ENCODE measurements at regions not wholly inside any gene's neighbourhood (a gene's known extent, or its start where the extent isn't known, plus 50 kb on each side); places are given as distances from the start of the nearest gene placed in this dataset.
"Not testable (repeated sequence)": the region's sequence is repeated elsewhere in the genome, so short reads cannot be mapped to it uniquely, and the experiment has no call there.

- H3K79me2 ChIP-seq (ENCODE audit: control insufficient read depth, insufficient read depth, low read length); H3K9me3 ChIP-seq (replicated peaks; ENCODE audit: control insufficient read depth, insufficient read depth, low read depth, low read length); in situ Hi-C loops (cut with MboI); H3K4me2 ChIP-seq (ENCODE audit: insufficient read depth, low read length); H3K27ac ChIP-seq (ENCODE audit: extremely low read depth, low read depth, low read length); H3K9me1 ChIP-seq (ENCODE audit: control insufficient read depth, insufficient read depth, low read length); BruUV-seq (replicated peaks); H3K27me3 ChIP-seq (ENCODE audit: control insufficient read depth in 2 of 2, insufficient read depth in 2 of 2, low read length in 2 of 2); H2AFZ ChIP-seq (ENCODE audit: low read depth, low read length); H3K4me3 ChIP-seq; H3K9ac ChIP-seq (ENCODE audit: insufficient read depth in 1 of 2, low read depth in 2 of 2, low read length in 2 of 2); H4K20me1 ChIP-seq (replicated peaks; ENCODE audit: control insufficient read depth, insufficient read depth, low read length); ATAC-seq; H3K4me1 ChIP-seq (replicated peaks in 1 of 2; ENCODE audit: control insufficient read depth in 2 of 2, insufficient read depth in 2 of 2, low read length in 2 of 2); intact Hi-C loops (cut with micrococcal nuclease); DNase-seq (ENCODE audit: extremely low read depth in 1 of 4, low spot score in 3 of 4); POLR2A ChIA-PET; H3K36me3 ChIP-seq (ENCODE audit: control insufficient read depth, insufficient read depth, low read length); CTCF ChIA-PET (ENCODE audit: low intra/inter-chr PET ratio); FAIRE-seq: not testable (repeated sequence)
- 0 out of 2 replicates have a peak, but pooled peaks have one; percentile 33 for TF ChIP-seq ZNF184 (CRISPR knock-in tag; IDR thresholded peaks at IDR 0.05)
- WGBS (ENCODE audit: insufficient coverage, low coverage, missing lambda C conversion rate), result 0% methylated on average over 3 of the region's 3 CpGs
Measured at GRCh38 chr1:242959397-242959796, 295.7 kb downstream of the CEP170 start.

GRCh38 chr1:242954945-242955344 lies 300.1 kb downstream of the CEP170 start:
- H4K20me1 ChIP-seq (replicated peaks; ENCODE audit: control insufficient read depth, insufficient read depth, low read length); H2AFZ ChIP-seq (ENCODE audit: low read depth, low read length); H3K27me3 ChIP-seq (ENCODE audit: control insufficient read depth in 2 of 2, insufficient read depth in 2 of 2, low read length in 2 of 2); H3K36me3 ChIP-seq (ENCODE audit: control insufficient read depth, insufficient read depth, low read length); ATAC-seq; H3K4me2 ChIP-seq (ENCODE audit: insufficient read depth, low read length); in situ Hi-C loops (cut with MboI); H3K79me2 ChIP-seq (ENCODE audit: control insufficient read depth, insufficient read depth, low read length); H3K4me1 ChIP-seq (replicated peaks in 1 of 2; ENCODE audit: control insufficient read depth in 2 of 2, insufficient read depth in 2 of 2, low read length in 2 of 2); FAIRE-seq; H3K4me3 ChIP-seq; H3K9me1 ChIP-seq (ENCODE audit: control insufficient read depth, insufficient read depth, low read length); BruUV-seq (replicated peaks); H3K27ac ChIP-seq (ENCODE audit: extremely low read depth, low read depth, low read length); CTCF ChIA-PET (ENCODE audit: low intra/inter-chr PET ratio); H3K9ac ChIP-seq (ENCODE audit: insufficient read depth in 1 of 2, low read depth in 2 of 2, low read length in 2 of 2); H3K9me3 ChIP-seq (replicated peaks; ENCODE audit: control insufficient read depth, insufficient read depth, low read depth, low read length); POLR2A ChIA-PET; DNase-seq (ENCODE audit: extremely low read depth in 1 of 4, low spot score in 3 of 4); intact Hi-C loops (cut with micrococcal nuclease); TF ChIP-seq CEBPG (CRISPR knock-in tag; IDR thresholded peaks at IDR 0.05): not testable (repeated sequence)
- WGBS (ENCODE audit: insufficient coverage, low coverage, missing lambda C conversion rate), result 4% methylated on average over 3 of the region's 3 CpGs
- TF ChIP-seq CEBPG (tag; conservative IDR thresholded peaks at IDR 0.05 in 1 of 2, IDR thresholded peaks at IDR 0.05 in 1 of 2) (0 out of 4 replicates have a peak, but pooled peaks of 1 of the 2 experiments have one; percentile 35), CEBPB (tag; IDR thresholded peaks at IDR 0.05) (peak; percentile 70)

Measured in K562 (cell line).